H9 (cell line): ENCODE measurements at regions not wholly inside any gene's neighbourhood (a gene's known extent, or its start where the extent isn't known, plus 50 kb on each side); places are given as distances from the start of the nearest gene placed in this dataset.

Source experiments
- DNase-seq: peaks from one replicate; pipeline ENCODE4 v3.0.0-alpha.2; 2017
- H2AFZ ChIP-seq: one replicate; pipeline ENCODE4 v1.6.1; 2013; ENCODE audit warnings: mild to moderate bottlenecking, low read length, control low read depth, moderate library complexity
- H2AK5ac ChIP-seq: 2 replicates; pipeline ENCODE4 v1.6.1; 2013; ENCODE audit warnings: low read length, control low read depth, mixed read lengths; ENCODE audit not compliant: insufficient read length
- H2BK120ac ChIP-seq: one replicate; pipeline ENCODE4 v1.6.1; 2013; ENCODE audit warnings: low read depth, mild to moderate bottlenecking, low read length, control low read depth, inconsistent platforms; ENCODE audit not compliant: poor library complexity, severe bottlenecking
- H2BK12ac ChIP-seq: 2 replicates; pipeline ENCODE4 v1.6.1; 2013; ENCODE audit warnings: low read length, control low read depth, mixed read lengths, low read depth; ENCODE audit not compliant: insufficient read length
- H2BK15ac ChIP-seq: 2 replicates; pipeline ENCODE4 v1.6.1; 2013; ENCODE audit warnings: low read depth, low read length, control low read depth
- H2BK20ac ChIP-seq: one replicate; pipeline ENCODE4 v1.6.1; 2013; ENCODE audit warnings: low read depth, mild to moderate bottlenecking, low read length, control low read depth, inconsistent platforms; ENCODE audit not compliant: poor library complexity, severe bottlenecking
- H2BK5ac ChIP-seq: 2 replicates; pipeline ENCODE4 v1.6.1; 2013; ENCODE audit warnings: low read length, control low read depth, mixed read lengths; ENCODE audit not compliant: insufficient read length
- H3K14ac ChIP-seq: 2 replicates; pipeline ENCODE4 v1.6.1; 2013; ENCODE audit warnings: low read length, control low read depth; ENCODE audit not compliant: insufficient read depth
- H3K18ac ChIP-seq: 2 replicates; pipeline ENCODE4 v1.6.1; 2013; ENCODE audit warnings: low read depth, mild to moderate bottlenecking, mixed read lengths, low read length, control low read depth; ENCODE audit not compliant: insufficient read length
- H3K23ac ChIP-seq: 2 replicates; pipeline ENCODE4 v1.6.1; 2013; ENCODE audit warnings: low read length, control low read depth, mixed read lengths, low read depth; ENCODE audit not compliant: insufficient read length
- H3K23me2 ChIP-seq: 2 replicates; pipeline ENCODE4 v1.6.1; 2013; ENCODE audit warnings: low read depth, mild to moderate bottlenecking, mixed read lengths, low read length, control low read depth; ENCODE audit not compliant: insufficient read length, poor library complexity, severe bottlenecking
- H3K27ac ChIP-seq: 2 replicates; pipeline ENCODE4 v1.5.1; 2013; ENCODE audit warnings: low read length, control low read depth, mixed read lengths, low read depth; ENCODE audit not compliant: insufficient read length
- H3K27me3 ChIP-seq: 2 replicates; pipeline ENCODE4 v1.6.1; 2013; ENCODE audit warnings: low read length, control low read depth, inconsistent platforms; ENCODE audit not compliant: insufficient read depth
- H3K4ac ChIP-seq: 2 replicates; pipeline ENCODE4 v1.6.1; 2013; ENCODE audit warnings: low read depth, mild to moderate bottlenecking, control low read depth, inconsistent platforms, low read length, moderate library complexity
- H3K4me1 ChIP-seq: 2 replicates; pipeline ENCODE4 v1.6.1; 2013; ENCODE audit warnings: low read length, control low read depth, inconsistent platforms; ENCODE audit not compliant: insufficient read depth
- H3K4me2 ChIP-seq: 2 replicates; pipeline ENCODE4 v1.6.1; 2013; ENCODE audit warnings: low read length, control low read depth, mixed read lengths; ENCODE audit not compliant: insufficient read length, insufficient read depth
- H3K56ac ChIP-seq: 2 replicates; pipeline ENCODE4 v1.6.1; 2013; ENCODE audit warnings: low read depth, mild to moderate bottlenecking, mixed read lengths, low read length, control low read depth; ENCODE audit not compliant: insufficient read length
- H3K79me1 ChIP-seq: 2 replicates; pipeline ENCODE4 v1.6.1; 2013; ENCODE audit warnings: low read depth, mild to moderate bottlenecking, moderate library complexity, low read length, control low read depth, inconsistent platforms; ENCODE audit not compliant: insufficient read depth, poor library complexity, severe bottlenecking
- H3K79me2 ChIP-seq: 2 replicates; pipeline ENCODE4 v1.6.1; 2013; ENCODE audit warnings: low read length, control low read depth, inconsistent platforms; ENCODE audit not compliant: insufficient read depth
- H3K9ac ChIP-seq: 2 replicates; pipeline ENCODE4 v1.6.1; 2013; ENCODE audit warnings: low read length, control low read depth, mixed read lengths; ENCODE audit not compliant: insufficient read length; ENCODE audit errors: extremely low read depth
- H3K9me3 ChIP-seq: one replicate; pipeline ENCODE4 v1.6.1; 2013; ENCODE audit warnings: low read depth, low read length, inconsistent platforms; ENCODE audit not compliant: control insufficient read depth
- H3T11ph ChIP-seq: one replicate; pipeline ENCODE4 v1.6.1; 2013; ENCODE audit warnings: mild to moderate bottlenecking, low read length, control low read depth, inconsistent platforms
- H4K20me1 ChIP-seq: one replicate; pipeline ENCODE4 v1.6.1; 2013; ENCODE audit not compliant: control insufficient read depth, insufficient read length, insufficient read depth
- H4K5ac ChIP-seq: 2 replicates; pipeline ENCODE4 v1.6.1; 2013; ENCODE audit warnings: low read depth, mild to moderate bottlenecking, mixed read lengths, low read length, control low read depth; ENCODE audit not compliant: insufficient read length
- H4K8ac ChIP-seq: replicated peaks from 2 replicates; pipeline ENCODE4 v1.6.1; 2013; ENCODE audit warnings: low read length, control low read depth, mixed read lengths, low read depth; ENCODE audit not compliant: insufficient read length
- H4K91ac ChIP-seq: 2 replicates; pipeline ENCODE4 v1.6.1; 2013; ENCODE audit warnings: low read depth, mild to moderate bottlenecking, moderate library complexity, mixed read lengths, low read length, control low read depth; ENCODE audit not compliant: insufficient read length
- H3K27ac Mint-ChIP-seq, 3 experiments: 2 replicates in 2 of 3; 3 replicates in 1 of 3; pipeline ENCODE4 v1.8.0; 2020 to 2021; ENCODE audit warnings: mixed read lengths in 3 of 3, mild to moderate bottlenecking in 1 of 3, moderate library complexity in 1 of 3
- H3K27me3 Mint-ChIP-seq: 2 replicates; pipeline ENCODE4 v1.8.0; 2021; ENCODE audit warnings: low read depth, mild to moderate bottlenecking, moderate library complexity, mixed read lengths
- H3K36me3 Mint-ChIP-seq, 3 experiments: 2 replicates in 2 of 3; 3 replicates in 1 of 3; pipeline ENCODE4 v1.8.0; 2020 to 2021; ENCODE audit warnings: low read depth in 3 of 3, mixed read lengths in 3 of 3; ENCODE audit not compliant: insufficient read depth in 1 of 3
- H3K4me1 Mint-ChIP-seq, 2 experiments: 2 replicates each; pipeline ENCODE4 v1.8.0; 2020; ENCODE audit warnings: mixed read lengths in 2 of 2
- H3K4me3 Mint-ChIP-seq, 2 experiments: 2 replicates in 1 of 2; 3 replicates in 1 of 2; pipeline ENCODE4 v1.8.0; 2020 to 2021; ENCODE audit warnings: mild to moderate bottlenecking in 2 of 2, mixed read lengths in 2 of 2, moderate library complexity in 1 of 2
- H3K9me3 Mint-ChIP-seq, 2 experiments: 2 replicates in 1 of 2; 3 replicates in 1 of 2; pipeline ENCODE4 v1.8.0; 2020; ENCODE audit warnings: mild to moderate bottlenecking in 2 of 2, mixed read lengths in 2 of 2, moderate library complexity in 1 of 2
- WGBS: extraction: QIAGEN DNeasy Blood & Tissue Kit; methylation state at CpG from one replicate; pipeline ENCODE4 v1.1.7; 2013; ENCODE audit warnings: missing lambda C conversion rate, low lambda C conversion rate, mixed read lengths; ENCODE audit not compliant: insufficient read length; ENCODE audit errors: extremely low coverage; 5-methylcytosine and 5-hydroxymethylcytosine counted together
- TF ChIP-seq, protein P1 (sequence below): fragments of 200-600 bp; sonication (generic); conservative IDR thresholded peaks from 3 replicates; pipeline ENCODE4 v1.8.0; 2021; ENCODE audit warnings: antibody characterized with exemption, mild to moderate bottlenecking

DNA sequence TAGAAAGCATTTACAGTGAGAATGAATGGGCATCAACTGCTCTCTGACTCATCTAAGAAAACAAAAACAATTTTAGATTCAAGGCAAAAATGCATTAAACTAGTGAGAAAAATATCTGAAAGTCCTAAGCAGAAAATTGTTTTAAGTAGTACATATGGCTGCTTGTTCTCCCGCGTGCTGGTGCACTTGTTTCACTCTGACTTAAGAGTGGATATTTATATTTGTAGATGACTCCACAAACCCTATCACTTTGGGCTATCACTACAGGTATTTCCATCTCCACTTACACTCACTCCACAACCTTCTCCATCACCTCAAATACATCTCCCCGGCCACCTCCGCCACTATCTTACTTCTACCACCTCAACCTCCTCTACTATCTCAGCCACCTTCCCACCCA lies 253.9 kb upstream of the EGLN3 start:
- no peak overlapping the region for H2BK15ac ChIP-seq
- TF ChIP-seq, protein P1, sequence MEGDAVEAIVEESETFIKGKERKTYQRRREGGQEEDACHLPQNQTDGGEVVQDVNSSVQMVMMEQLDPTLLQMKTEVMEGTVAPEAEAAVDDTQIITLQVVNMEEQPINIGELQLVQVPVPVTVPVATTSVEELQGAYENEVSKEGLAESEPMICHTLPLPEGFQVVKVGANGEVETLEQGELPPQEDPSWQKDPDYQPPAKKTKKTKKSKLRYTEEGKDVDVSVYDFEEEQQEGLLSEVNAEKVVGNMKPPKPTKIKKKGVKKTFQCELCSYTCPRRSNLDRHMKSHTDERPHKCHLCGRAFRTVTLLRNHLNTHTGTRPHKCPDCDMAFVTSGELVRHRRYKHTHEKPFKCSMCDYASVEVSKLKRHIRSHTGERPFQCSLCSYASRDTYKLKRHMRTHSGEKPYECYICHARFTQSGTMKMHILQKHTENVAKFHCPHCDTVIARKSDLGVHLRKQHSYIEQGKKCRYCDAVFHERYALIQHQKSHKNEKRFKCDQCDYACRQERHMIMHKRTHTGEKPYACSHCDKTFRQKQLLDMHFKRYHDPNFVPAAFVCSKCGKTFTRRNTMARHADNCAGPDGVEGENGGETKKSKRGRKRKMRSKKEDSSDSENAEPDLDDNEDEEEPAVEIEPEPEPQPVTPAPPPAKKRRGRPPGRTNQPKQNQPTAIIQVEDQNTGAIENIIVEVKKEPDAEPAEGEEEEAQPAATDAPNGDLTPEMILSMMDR: no peak
- no peak overlapping the region for H2BK120ac ChIP-seq
- H3K4me1 ChIP-seq: no peaks in the 10 kb centered on the region
- no peak overlapping the region for H3K27ac Mint-ChIP-seq
- no peak overlapping the region for H2BK12ac ChIP-seq
- no peaks in the 10 kb centered on the region for H3K79me2 ChIP-seq
- no peaks in the 10 kb centered on the region for H4K20me1 ChIP-seq
- no peaks in the 10 kb centered on the region for H3K27me3 Mint-ChIP-seq
- peaks cover 5 to 8% of the 10 kb centered on the region in 2 experiments; a peak in 4 of 5 replicates for H3K9me3 Mint-ChIP-seq
- no peak overlapping the region for H3K4ac ChIP-seq
- H4K91ac ChIP-seq: no peak overlapping the region
- H3K36me3 Mint-ChIP-seq: peaks cover 0 to 7% (median 2%) of the 10 kb centered on the region in 3 experiments; a peak in 3 of 7 replicates
- H3K79me1 ChIP-seq: no peaks in the 10 kb centered on the region
- H3K14ac ChIP-seq: no peak overlapping the region
- no peak overlapping the region for H2AK5ac ChIP-seq
- no peak for DNase-seq
- H3K27me3 ChIP-seq: no peaks in the 10 kb centered on the region
- H4K8ac ChIP-seq: no peak overlapping the region
- H3K18ac ChIP-seq: no peak overlapping the region
- H3T11ph ChIP-seq: no peak overlapping the region
- no peaks in the 10 kb centered on the region for H3K9me3 ChIP-seq
- WGBS: no CpG with 5 or more reads among the region's 4 CpGs
- no peak overlapping the region for H3K27ac ChIP-seq
- H3K4me1 Mint-ChIP-seq: no peaks in the 10 kb centered on the region
- no peak overlapping the region for H3K9ac ChIP-seq
- H3K56ac ChIP-seq: no peak overlapping the region
- no peak overlapping the region for H2BK20ac ChIP-seq
- no peak overlapping the region for H3K23ac ChIP-seq
- no peak overlapping the region for H4K5ac ChIP-seq
- H3K4me3 Mint-ChIP-seq: no peak overlapping the region
- no peaks in the 10 kb centered on the region for H3K23me2 ChIP-seq
- H3K4me2 ChIP-seq: no peak overlapping the region
- H2BK5ac ChIP-seq: no peak overlapping the region
- H2AFZ ChIP-seq: no peak overlapping the region
